ENCODE measurements at regions not wholly inside any gene's neighbourhood (a gene's known extent, or its start where the extent isn't known, plus 50 kb on each side); places are given as distances from the start of the nearest gene placed in this dataset.

DNA sequence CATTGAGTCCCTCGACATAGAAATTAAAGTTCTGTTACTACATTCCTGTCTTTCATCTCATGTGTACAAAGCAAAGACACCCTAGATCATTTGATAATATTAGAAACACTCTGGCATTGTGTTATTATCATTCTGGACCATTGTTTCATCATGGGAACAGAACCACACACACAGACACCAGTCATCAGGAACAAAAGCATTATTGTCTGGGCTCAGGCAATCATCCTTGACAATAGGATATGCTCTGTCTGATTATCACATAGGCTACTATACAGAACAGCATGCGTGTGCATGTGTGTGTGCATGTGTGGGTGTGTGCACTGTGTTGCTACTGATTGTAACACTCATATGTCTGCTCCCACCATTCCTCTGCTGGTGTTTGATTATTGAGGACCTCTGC is 242.5 kb downstream of the SH3BP4 start:
- Histone ChIP-seq H4K20me1 (ENCODE audit: insufficient read depth, low read length) (no peaks in the 10 kb centered on the region), H3K79me2 (ENCODE audit: insufficient read depth, low read length) (no peaks in the 10 kb centered on the region), H3K9me2 (ENCODE audit: low read depth, low read length) (no peaks in the 10 kb centered on the region), H3K9me3 (ENCODE audit: low read length) (no peaks in the 10 kb centered on the region), H3K4me1 (ENCODE audit: insufficient read depth, low read length, severe bottlenecking) (no peaks in the 10 kb centered on the region), H3K27me3 (ENCODE audit: insufficient read depth, low read length) (no peaks in the 10 kb centered on the region), H2AFZ (ENCODE audit: low read length) (no peak overlapping the region), H3K4me2 (ENCODE audit: low read length) (no peak overlapping the region), H3K4me3 (ENCODE audit: low read depth, low read length, poor library complexity, severe bottlenecking) (no peak overlapping the region), H3K9ac (ENCODE audit: low read length) (no peak overlapping the region), H3F3A (ENCODE audit: insufficient read depth, low read length) (no peaks in the 10 kb centered on the region), H3K27ac (ENCODE audit: low read depth, low read length, poor library complexity, severe bottlenecking) (no peak overlapping the region), H3K36me3 (ENCODE audit: insufficient read depth, low read length) (no peaks in the 10 kb centered on the region)
- no peak for TF ChIP-seq EZH2 (IDR thresholded peaks at IDR 0.05; ENCODE audit: borderline replicate concordance, low read length)

DNA sequence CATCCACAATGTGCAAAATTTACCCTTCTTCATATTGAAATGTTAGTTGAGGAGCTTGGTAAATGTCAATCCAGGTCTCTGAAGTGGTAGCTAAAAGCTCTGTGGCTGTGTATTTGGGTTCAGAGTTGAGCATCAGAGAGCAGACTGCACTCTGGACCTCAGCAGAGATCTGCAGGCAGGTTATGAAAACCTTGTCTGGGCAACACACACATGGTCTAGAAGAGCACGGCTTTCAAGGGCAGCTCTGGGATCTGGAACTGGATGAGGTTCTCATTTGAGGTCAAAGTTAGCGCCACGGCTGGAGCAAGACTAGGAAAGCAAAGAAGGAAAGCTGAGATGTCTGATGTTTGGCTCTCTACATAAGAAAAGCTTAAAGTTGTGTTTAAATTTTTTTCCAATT is 243.0 kb downstream of the SH3BP4 start:
- H3F3A ChIP-seq (ENCODE audit: insufficient read depth, low read length) = no peaks in the 10 kb centered on the region
- H3K9me3 ChIP-seq (ENCODE audit: low read length) = no peaks in the 10 kb centered on the region
- H3K4me3 ChIP-seq (ENCODE audit: low read depth, low read length, poor library complexity, severe bottlenecking) = no peak overlapping the region
- no peaks in the 10 kb centered on the region for H3K9me2 ChIP-seq (ENCODE audit: low read depth, low read length)
- H3K36me3 ChIP-seq (ENCODE audit: insufficient read depth, low read length) = no peaks in the 10 kb centered on the region
- H3K79me2 ChIP-seq (ENCODE audit: insufficient read depth, low read length) = no peaks in the 10 kb centered on the region
- H4K20me1 ChIP-seq (ENCODE audit: insufficient read depth, low read length) = no peaks in the 10 kb centered on the region
- no peak overlapping the region for H2AFZ ChIP-seq (ENCODE audit: low read length)
- no peak overlapping the region for H3K9ac ChIP-seq (ENCODE audit: low read length)
- TF ChIP-seq, protein P1, sequence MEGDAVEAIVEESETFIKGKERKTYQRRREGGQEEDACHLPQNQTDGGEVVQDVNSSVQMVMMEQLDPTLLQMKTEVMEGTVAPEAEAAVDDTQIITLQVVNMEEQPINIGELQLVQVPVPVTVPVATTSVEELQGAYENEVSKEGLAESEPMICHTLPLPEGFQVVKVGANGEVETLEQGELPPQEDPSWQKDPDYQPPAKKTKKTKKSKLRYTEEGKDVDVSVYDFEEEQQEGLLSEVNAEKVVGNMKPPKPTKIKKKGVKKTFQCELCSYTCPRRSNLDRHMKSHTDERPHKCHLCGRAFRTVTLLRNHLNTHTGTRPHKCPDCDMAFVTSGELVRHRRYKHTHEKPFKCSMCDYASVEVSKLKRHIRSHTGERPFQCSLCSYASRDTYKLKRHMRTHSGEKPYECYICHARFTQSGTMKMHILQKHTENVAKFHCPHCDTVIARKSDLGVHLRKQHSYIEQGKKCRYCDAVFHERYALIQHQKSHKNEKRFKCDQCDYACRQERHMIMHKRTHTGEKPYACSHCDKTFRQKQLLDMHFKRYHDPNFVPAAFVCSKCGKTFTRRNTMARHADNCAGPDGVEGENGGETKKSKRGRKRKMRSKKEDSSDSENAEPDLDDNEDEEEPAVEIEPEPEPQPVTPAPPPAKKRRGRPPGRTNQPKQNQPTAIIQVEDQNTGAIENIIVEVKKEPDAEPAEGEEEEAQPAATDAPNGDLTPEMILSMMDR (IDR thresholded peaks at IDR 0.05; ENCODE audit: low read length) = no peak
- no peak for TF ChIP-seq EZH2 (IDR thresholded peaks at IDR 0.05; ENCODE audit: borderline replicate concordance, low read length)
- H3K4me1 ChIP-seq (ENCODE audit: insufficient read depth, low read length, severe bottlenecking) = no peaks in the 10 kb centered on the region
- H3K27me3 ChIP-seq (ENCODE audit: insufficient read depth, low read length) = no peaks in the 10 kb centered on the region
- no peak overlapping the region for H3K4me2 ChIP-seq (ENCODE audit: low read length)
- no peak overlapping the region for H3K27ac ChIP-seq (ENCODE audit: low read depth, low read length, poor library complexity, severe bottlenecking)

DNA sequence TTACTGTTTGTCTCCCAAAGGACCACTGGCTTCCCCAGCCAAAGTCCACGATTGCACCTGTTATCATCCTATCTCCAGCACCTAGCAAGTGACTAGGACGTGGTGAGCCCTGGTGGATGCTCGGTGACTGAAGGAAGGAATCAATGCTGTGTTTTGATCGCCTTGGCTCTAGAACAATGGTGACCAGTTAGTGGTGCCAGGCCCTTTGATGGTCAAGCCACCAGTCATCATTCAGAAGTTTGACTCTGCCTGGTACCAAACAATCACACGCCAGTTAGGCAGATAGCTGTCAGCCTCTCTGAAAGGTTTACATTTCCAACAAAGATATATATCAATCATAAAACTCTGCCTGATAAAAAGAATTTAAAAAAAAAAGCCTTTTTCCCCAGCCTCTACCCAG is 244.1 kb downstream of the SH3BP4 start:
- H3K9me3 ChIP-seq (ENCODE audit: low read length) = no peaks in the 10 kb centered on the region
- no peak overlapping the region for H3K4me3 ChIP-seq (ENCODE audit: low read depth, low read length, poor library complexity, severe bottlenecking)
- H3K27me3 ChIP-seq (ENCODE audit: insufficient read depth, low read length) = no peaks in the 10 kb centered on the region
- no peak overlapping the region for H3K27ac ChIP-seq (ENCODE audit: low read depth, low read length, poor library complexity, severe bottlenecking)
- TF ChIP-seq, protein P1 (IDR thresholded peaks at IDR 0.05; ENCODE audit: low read length) = no peak
- no peak for TF ChIP-seq EZH2 (IDR thresholded peaks at IDR 0.05; ENCODE audit: borderline replicate concordance, low read length)
- H3K9me2 ChIP-seq (ENCODE audit: low read depth, low read length) = no peaks in the 10 kb centered on the region
- H3K4me1 ChIP-seq (ENCODE audit: insufficient read depth, low read length, severe bottlenecking) = no peaks in the 10 kb centered on the region
- no peaks in the 10 kb centered on the region for H4K20me1 ChIP-seq (ENCODE audit: insufficient read depth, low read length)
- no peaks in the 10 kb centered on the region for H3K79me2 ChIP-seq (ENCODE audit: insufficient read depth, low read length)
- H3K9ac ChIP-seq (ENCODE audit: low read length) = no peak overlapping the region
- H3K4me2 ChIP-seq (ENCODE audit: low read length) = no peak overlapping the region
- no peaks in the 10 kb centered on the region for H3K36me3 ChIP-seq (ENCODE audit: insufficient read depth, low read length)
- H3F3A ChIP-seq (ENCODE audit: insufficient read depth, low read length) = no peaks in the 10 kb centered on the region
- H2AFZ ChIP-seq (ENCODE audit: low read length) = no peak overlapping the region

DNA sequence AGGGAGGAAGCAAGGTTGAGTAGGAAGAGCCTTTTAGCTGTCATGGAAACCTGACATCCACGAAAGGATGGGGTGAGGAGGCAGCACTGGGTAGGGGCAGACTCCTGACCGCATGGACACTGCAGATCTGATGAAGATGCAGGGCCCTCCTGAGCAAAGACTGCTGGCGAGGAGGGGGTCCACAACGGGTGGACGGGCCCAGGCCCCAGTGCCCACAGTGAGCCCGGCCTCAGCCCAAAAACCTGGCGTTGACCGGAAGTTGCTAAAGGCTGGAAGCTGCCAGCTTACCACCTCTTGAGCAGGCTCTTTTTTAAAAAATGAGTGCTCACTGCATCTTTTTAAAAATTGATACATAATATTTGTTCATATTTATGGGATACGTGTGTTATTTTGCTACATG is 247.3 kb downstream of the SH3BP4 start:
- no peaks in the 10 kb centered on the region for H3F3A ChIP-seq (ENCODE audit: insufficient read depth, low read length)
- H3K79me2 ChIP-seq (ENCODE audit: insufficient read depth, low read length) = no peaks in the 10 kb centered on the region
- no peaks in the 10 kb centered on the region for H3K4me1 ChIP-seq (ENCODE audit: insufficient read depth, low read length, severe bottlenecking)
- no peaks in the 10 kb centered on the region for H4K20me1 ChIP-seq (ENCODE audit: insufficient read depth, low read length)
- no peak overlapping the region for H2AFZ ChIP-seq (ENCODE audit: low read length)
- no peaks in the 10 kb centered on the region for H3K36me3 ChIP-seq (ENCODE audit: insufficient read depth, low read length)
- H3K27me3 ChIP-seq (ENCODE audit: insufficient read depth, low read length) = no peaks in the 10 kb centered on the region
- no peaks in the 10 kb centered on the region for H3K9me3 ChIP-seq (ENCODE audit: low read length)
- no peak overlapping the region for H3K9ac ChIP-seq (ENCODE audit: low read length)
- TF ChIP-seq EZH2 (IDR thresholded peaks at IDR 0.05; ENCODE audit: borderline replicate concordance, low read length) = no peak
- TF ChIP-seq, protein P1 (IDR thresholded peaks at IDR 0.05; ENCODE audit: low read length) = no peak
- H3K4me2 ChIP-seq (ENCODE audit: low read length) = no peak overlapping the region
- no peak overlapping the region for H3K4me3 ChIP-seq (ENCODE audit: low read depth, low read length, poor library complexity, severe bottlenecking)
- no peaks in the 10 kb centered on the region for H3K9me2 ChIP-seq (ENCODE audit: low read depth, low read length)
- no peak overlapping the region for H3K27ac ChIP-seq (ENCODE audit: low read depth, low read length, poor library complexity, severe bottlenecking)
